Muscle layer of duodenum (tissue), 2 donors: ENCODE measurements at regions not wholly inside any gene's neighbourhood (a gene's known extent, or its start where the extent isn't known, plus 50 kb on each side); places are given as distances from the start of the nearest gene placed in this dataset.

Experiments
- H3K27ac ChIP-seq: one replicate; pipeline ENCODE4 v1.7.0; 2013; ENCODE audit warnings: mild to moderate bottlenecking, low read length
- H3K27me3 ChIP-seq: one replicate; pipeline ENCODE4 v1.7.0; 2013; ENCODE audit warnings: low read depth, mild to moderate bottlenecking, control low read depth, low read length
- H3K36me3 ChIP-seq, 2 donors: one replicate each; pipeline ENCODE4 v1.7.0; 2013; ENCODE audit warnings: low read length in 2 of 2, control low read depth in 1 of 2, mild to moderate bottlenecking in 1 of 2; ENCODE audit not compliant: insufficient read depth in 2 of 2, control insufficient read depth in 1 of 2
- H3K4me1 ChIP-seq, 2 donors: one replicate each; pipeline ENCODE4 v1.7.0; 2013; ENCODE audit warnings: low read length in 2 of 2, mild to moderate bottlenecking in 2 of 2, control low read depth in 1 of 2, moderate library complexity in 1 of 2; ENCODE audit not compliant: insufficient read depth in 2 of 2, control insufficient read depth in 1 of 2
- H3K4me3 ChIP-seq, 2 donors: one replicate each; pipeline ENCODE4 v1.7.0; 2013; ENCODE audit warnings: low read length in 2 of 2, low read depth in 1 of 2, mild to moderate bottlenecking in 1 of 2
- H3K9me3 ChIP-seq, 2 donors: one replicate each; pipeline ENCODE4 v1.7.0; 2013; ENCODE audit warnings: low read length in 2 of 2, control low read depth in 1 of 2, mild to moderate bottlenecking in 1 of 2; ENCODE audit not compliant: control insufficient read depth in 1 of 2
- donor health status: healthy.

DNA sequence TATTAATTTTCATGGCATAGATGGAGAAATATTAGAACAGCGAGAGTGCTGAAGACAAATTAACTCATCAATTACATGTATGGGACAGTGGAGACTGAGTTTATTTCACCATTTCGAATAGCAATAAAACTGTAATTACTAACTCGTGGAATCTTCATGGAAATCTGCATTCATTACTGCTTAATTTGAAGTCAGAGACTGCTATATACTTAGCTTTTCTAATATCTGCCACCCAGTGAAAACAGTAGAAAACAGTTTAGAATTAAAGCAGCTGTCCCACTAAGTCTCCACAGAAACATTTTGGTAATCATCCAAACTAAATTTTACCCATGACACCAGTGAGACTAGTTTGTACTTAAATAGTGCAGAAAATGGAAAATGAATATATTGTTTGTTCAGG lies 56.8 kb downstream of the IZUMO3 start:
- no peaks in the 10 kb centered on the region for H3K9me3 ChIP-seq
- no peak overlapping the region for H3K4me3 ChIP-seq
- no peaks in the 10 kb centered on the region for H3K27me3 ChIP-seq
- no peaks in the 10 kb centered on the region for H3K4me1 ChIP-seq
- H3K27ac ChIP-seq = no peak overlapping the region
- no peaks in the 10 kb centered on the region for H3K36me3 ChIP-seq

DNA sequence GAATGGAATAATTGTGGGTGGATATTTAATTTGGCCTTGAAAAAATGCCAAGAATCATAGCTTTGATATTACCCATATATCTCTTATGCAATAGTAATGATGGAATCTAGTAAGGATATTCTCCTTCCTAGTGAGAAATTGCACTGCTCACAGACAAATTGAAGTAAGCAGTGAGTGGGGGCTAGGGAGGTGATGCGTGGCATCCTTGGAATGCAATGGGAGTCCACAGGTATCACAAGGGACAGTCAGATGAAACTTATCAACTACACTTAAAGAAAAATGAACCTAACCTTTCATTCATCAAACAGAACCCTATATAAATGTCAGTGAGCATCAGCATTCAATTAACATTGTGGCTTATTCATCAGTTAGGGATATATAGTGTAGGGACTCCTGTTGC lies 57.8 kb downstream of the IZUMO3 start:
- H3K4me1 ChIP-seq = no peaks in the 10 kb centered on the region
- no peaks in the 10 kb centered on the region for H3K27me3 ChIP-seq
- H3K27ac ChIP-seq = no peak overlapping the region
- no peaks in the 10 kb centered on the region for H3K36me3 ChIP-seq
- no peak overlapping the region for H3K4me3 ChIP-seq
- H3K9me3 ChIP-seq = no peaks in the 10 kb centered on the region

DNA sequence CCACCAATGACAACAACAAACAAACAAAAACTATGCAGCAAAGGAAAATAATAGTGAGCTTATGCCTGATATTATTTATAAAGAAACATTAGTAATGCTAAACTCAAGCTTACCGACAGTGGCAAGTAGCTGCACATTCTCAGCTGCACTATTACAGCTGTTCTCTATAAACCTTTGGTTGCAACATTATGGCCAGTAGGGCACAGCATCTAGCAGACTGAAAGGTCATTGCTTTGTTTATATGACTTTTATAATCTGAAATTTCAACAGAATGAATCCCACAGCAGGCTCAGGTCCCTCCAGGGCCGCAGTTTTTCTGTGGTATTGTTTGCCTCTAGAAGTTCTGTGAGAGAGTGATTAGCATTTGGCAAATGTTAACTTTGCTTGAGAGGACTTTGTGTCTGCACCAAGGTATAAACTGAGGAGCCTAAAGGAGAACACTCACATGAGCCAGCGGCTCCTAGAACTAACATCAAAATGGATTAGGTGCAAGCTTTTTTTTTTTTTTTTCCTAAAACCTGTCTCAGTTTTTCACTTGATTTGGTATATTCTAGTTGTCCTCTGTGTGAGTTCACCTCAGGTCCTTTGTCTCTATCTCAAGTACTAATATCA lies 58.3 kb downstream of the IZUMO3 start:
- Histone ChIP-seq H3K9me3 (no peaks in the 10 kb centered on the region), H3K36me3 (no peaks in the 10 kb centered on the region), H3K27ac (no peak overlapping the region), H3K27me3 (no peaks in the 10 kb centered on the region), H3K4me1 (no peaks in the 10 kb centered on the region), H3K4me3 (no peak overlapping the region)

- H3K4me3 ChIP-seq = no peak overlapping the region
- no peaks in the 10 kb centered on the region for H3K4me1 ChIP-seq
Measured at GRCh38 chr9:24479361-24480059, 66.2 kb downstream of the IZUMO3 start.

DNA sequence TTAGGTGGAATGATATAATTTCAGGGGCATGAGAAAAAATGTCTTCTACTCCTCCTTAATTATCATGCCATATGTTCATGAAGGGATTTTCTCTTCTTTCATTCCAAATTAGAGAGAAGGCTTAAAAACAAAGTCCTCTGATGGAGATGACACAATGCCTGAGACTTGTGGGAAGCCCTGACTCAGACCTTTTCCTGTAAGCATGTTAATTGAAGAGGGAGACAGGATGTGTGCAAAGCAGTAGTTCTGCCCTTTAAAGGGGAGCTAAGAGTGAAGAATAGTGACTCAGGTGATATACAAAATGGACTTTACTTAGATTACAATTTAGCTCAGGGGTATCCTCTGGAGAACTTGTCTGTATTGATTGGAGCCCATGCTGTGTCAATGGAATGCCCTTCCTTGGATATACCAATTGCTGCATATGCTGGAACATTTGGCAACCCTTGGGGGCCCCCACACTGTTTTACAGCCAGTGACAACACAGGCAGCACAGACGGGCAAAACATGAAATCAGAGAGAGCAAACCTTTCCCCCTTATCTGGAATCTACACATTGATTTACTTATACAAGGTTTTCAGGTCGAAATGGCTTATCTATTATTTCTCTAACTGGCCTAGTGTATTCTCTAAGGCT lies 81.3 kb downstream of the IZUMO3 start:
- no peaks in the 10 kb centered on the region for H3K27me3 ChIP-seq
- peaks cover 0 to 3% of the 10 kb centered on the region in 2 donors for H3K9me3 ChIP-seq
- H3K4me3 ChIP-seq = no peak overlapping the region
- H3K36me3 ChIP-seq = no peaks in the 10 kb centered on the region
- no peak overlapping the region for H3K27ac ChIP-seq
- H3K4me1 ChIP-seq = no peaks in the 10 kb centered on the region

More at GRCh38 chr9:24479361-24480059, 66.2 kb downstream of the IZUMO3 start:
- no peaks in the 10 kb centered on the region for H3K27me3 ChIP-seq
- H3K27ac ChIP-seq = no peak overlapping the region
- H3K36me3 ChIP-seq = no peaks in the 10 kb centered on the region
- H3K9me3 ChIP-seq = no peaks in the 10 kb centered on the region

DNA sequence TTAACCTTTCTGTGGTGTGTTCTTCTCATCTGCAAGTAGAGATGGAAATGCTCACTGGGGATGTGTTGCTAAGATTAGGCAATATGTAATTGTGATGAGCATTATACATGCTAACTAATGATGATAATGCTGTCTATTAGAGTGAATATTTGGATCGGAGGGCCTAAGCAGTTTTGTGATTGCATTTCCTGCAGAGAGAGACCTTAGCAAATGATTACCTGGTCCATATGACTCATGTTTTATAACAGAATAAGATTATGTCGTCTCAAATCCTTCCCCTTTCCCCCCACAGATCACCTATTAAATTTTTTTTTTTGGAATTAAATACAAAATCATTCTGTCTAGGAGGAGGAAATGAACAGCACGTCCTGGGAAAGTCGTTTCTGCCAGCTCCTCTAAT lies 82.7 kb downstream of the IZUMO3 start:
- no peak overlapping the region for H3K4me3 ChIP-seq
- no peak overlapping the region for H3K27ac ChIP-seq
- H3K27me3 ChIP-seq = no peaks in the 10 kb centered on the region
- H3K4me1 ChIP-seq = no peaks in the 10 kb centered on the region
- peaks cover 0 to 3% of the 10 kb centered on the region in 2 donors for H3K9me3 ChIP-seq
- H3K36me3 ChIP-seq = no peaks in the 10 kb centered on the region

DNA sequence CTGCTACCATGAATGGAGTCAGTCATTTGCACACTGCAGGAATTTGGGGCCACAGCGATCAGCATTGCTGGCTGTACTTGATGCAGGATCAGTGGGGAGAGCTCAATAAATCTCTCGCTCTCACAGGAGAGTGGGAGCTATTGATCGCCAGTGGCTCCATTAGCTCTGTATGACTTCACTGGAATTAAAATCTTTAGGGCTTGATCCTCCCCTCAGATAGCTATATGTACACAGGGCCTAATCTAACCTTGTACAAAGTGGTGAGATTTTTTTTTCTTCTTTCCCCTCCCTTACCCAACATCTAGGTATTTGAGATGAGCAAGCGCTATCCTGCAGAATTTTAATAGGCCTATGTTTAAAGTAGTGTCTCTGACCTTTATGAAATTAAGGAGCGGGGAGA lies 84.9 kb downstream of the IZUMO3 start:
- no peak overlapping the region for H3K4me3 ChIP-seq
- no peaks in the 10 kb centered on the region for H3K4me1 ChIP-seq
- no peak overlapping the region for H3K27ac ChIP-seq
- no peaks in the 10 kb centered on the region for H3K27me3 ChIP-seq
- no peaks in the 10 kb centered on the region for H3K36me3 ChIP-seq
- H3K9me3 ChIP-seq = peaks cover 0 to 3% of the 10 kb centered on the region in 2 donors

GRCh38 chr9:24459953-24460352 lies 85.7 kb downstream of the IZUMO3 start:
- H3K4me1 ChIP-seq = no peaks in the 10 kb centered on the region
- H3K36me3 ChIP-seq = no peaks in the 10 kb centered on the region
- no peak overlapping the region for H3K4me3 ChIP-seq
- no peaks in the 10 kb centered on the region for H3K27me3 ChIP-seq
- peaks cover 0 to 3% of the 10 kb centered on the region in 2 donors for H3K9me3 ChIP-seq
- no peak overlapping the region for H3K27ac ChIP-seq

DNA sequence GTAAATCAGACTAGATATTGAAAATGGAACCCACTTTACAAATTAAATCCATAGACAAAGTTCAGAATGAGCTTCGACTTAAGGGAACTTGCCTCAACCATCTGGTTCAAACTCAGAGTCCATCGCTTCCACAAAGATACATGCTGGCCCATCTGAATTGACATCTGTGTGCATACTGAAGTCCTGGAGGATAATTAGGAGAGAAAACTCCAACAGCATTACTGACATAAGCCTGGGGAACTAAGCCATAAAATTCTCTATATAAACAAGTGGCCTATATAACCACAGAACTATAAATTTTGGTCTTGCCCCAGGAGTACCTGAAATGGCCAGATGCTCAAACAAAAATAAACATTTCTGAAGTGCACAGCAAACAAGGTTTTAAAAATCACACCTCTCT lies 94.4 kb downstream of the IZUMO3 start:
- Histone ChIP-seq H3K4me3 (no peak overlapping the region), H3K27me3 (no peaks in the 10 kb centered on the region), H3K27ac (no peak overlapping the region), H3K9me3 (no peaks in the 10 kb centered on the region), H3K36me3 (no peaks in the 10 kb centered on the region), H3K4me1 (no peaks in the 10 kb centered on the region)

DNA sequence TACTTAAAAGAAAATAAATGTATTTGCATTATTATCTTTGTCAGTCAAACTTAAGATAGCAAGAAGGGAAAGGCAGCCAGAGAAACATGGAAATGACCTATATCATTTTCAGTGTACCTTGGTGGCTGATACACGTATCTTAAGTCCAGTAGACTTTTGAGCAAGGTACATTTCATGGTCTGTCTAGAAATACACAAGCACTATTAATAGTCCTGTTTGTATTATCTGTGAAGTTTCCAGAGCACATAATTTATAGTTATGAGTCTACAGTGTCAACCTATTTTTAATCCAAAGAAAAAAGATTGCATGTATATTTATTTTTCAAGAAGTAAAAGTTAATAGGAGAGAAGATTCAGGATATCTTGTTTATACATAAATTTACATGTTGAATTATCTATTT lies 95.7 kb downstream of the IZUMO3 start:
- Histone ChIP-seq H3K4me1 (no peaks in the 10 kb centered on the region), H3K27me3 (no peaks in the 10 kb centered on the region), H3K9me3 (no peaks in the 10 kb centered on the region), H3K36me3 (no peaks in the 10 kb centered on the region), H3K4me3 (no peak overlapping the region), H3K27ac (no peak overlapping the region)

- no peak overlapping the region for H3K4me3 ChIP-seq
- H3K4me1 ChIP-seq = no peaks in the 10 kb centered on the region
- H3K27me3 ChIP-seq = no peaks in the 10 kb centered on the region
- H3K36me3 ChIP-seq = no peaks in the 10 kb centered on the region
- no peak overlapping the region for H3K27ac ChIP-seq
- H3K9me3 ChIP-seq = no peaks in the 10 kb centered on the region
Measured at GRCh38 chr9:24439456-24439855, 106.2 kb downstream of the IZUMO3 start.
